Activated T-helper 2 cell treated with anti-CD3 and anti-CD28 coated beads, Interferon-gamma antibody, Interleukin-2, Interleukin-4, amounts not matched to agents 10 μg/mL and 5 μg/mL and 100 μg/mL, durations not matched to agents 14 hours and 24 hours and 36 hours (primary cell): ENCODE measurements at regions not wholly inside any gene's neighbourhood (a gene's known extent, or its start where the extent isn't known, plus 50 kb on each side); places are given as distances from the start of the nearest gene placed in this dataset.
"Not testable (repeated sequence)": the region's sequence is repeated elsewhere in the genome, so short reads cannot be mapped to it uniquely, and the experiment has no call there.

Experiments
- DNase-seq: peaks from one replicate; pipeline ENCODE4 v3.0.0; 2021; ENCODE audit warnings: low spot score
- H3K27ac Mint-ChIP-seq: one replicate; pipeline ENCODE4 v1.8.0; 2021; ENCODE audit warnings: mixed read lengths
- H3K27me3 Mint-ChIP-seq: one replicate; pipeline ENCODE4 v1.8.0; 2021; ENCODE audit warnings: low read depth, mixed read lengths
- H3K36me3 Mint-ChIP-seq: one replicate; pipeline ENCODE4 v1.8.0; 2021; ENCODE audit warnings: low read depth, mixed read lengths
- H3K4me1 Mint-ChIP-seq: one replicate; pipeline ENCODE4 v1.8.0; 2021; ENCODE audit warnings: low read depth, mixed read lengths
- H3K4me3 Mint-ChIP-seq: one replicate; pipeline ENCODE4 v1.8.0; 2021; ENCODE audit warnings: low read depth, mild to moderate bottlenecking, moderate library complexity, mixed read lengths
- H3K9me3 Mint-ChIP-seq: one replicate; pipeline ENCODE4 v1.8.0; 2021; ENCODE audit warnings: mixed read lengths
- intact Hi-C: fragments of 100-400 bp; cut with micrococcal nuclease; formaldehyde crosslinking; loops from one replicate; pipeline ENCODE4 v1.15.1; 2023

- Mint-ChIP-seq H3K9me3 (no peaks in the 10 kb centered on the region), H3K36me3 (no peaks in the 10 kb centered on the region), H3K4me1 (no peaks in the 10 kb centered on the region), H3K27me3 (peaks cover 6% of the 10 kb centered on the region), H3K27ac (no peak overlapping the region), H3K4me3 (no peak overlapping the region)
- DNase-seq = no peak
- intact Hi-C loops = no loop called here
Observed at GRCh38 chr20:33925867-33926266, 67.8 kb upstream of the RALY start.

GRCh38 chr20:33926425-33926824 is 67.3 kb upstream of the RALY start:
- H3K4me1 Mint-ChIP-seq = no peaks in the 10 kb centered on the region
- intact Hi-C loops = no loop called here
- H3K36me3 Mint-ChIP-seq = no peaks in the 10 kb centered on the region
- H3K9me3 Mint-ChIP-seq = no peaks in the 10 kb centered on the region
- DNase-seq = no peak
- H3K4me3 Mint-ChIP-seq = no peak overlapping the region
- peaks cover 6% of the 10 kb centered on the region for H3K27me3 Mint-ChIP-seq
- no peak overlapping the region for H3K27ac Mint-ChIP-seq

- H3K9me3 Mint-ChIP-seq = no peaks in the 10 kb centered on the region
- DNase-seq = no peak
- H3K27me3 Mint-ChIP-seq = peaks cover 6% of the 10 kb centered on the region
- H3K27ac Mint-ChIP-seq = no peak overlapping the region
- H3K4me3 Mint-ChIP-seq = no peak overlapping the region
- intact Hi-C loops = no loop called here
- H3K36me3 Mint-ChIP-seq = no peaks in the 10 kb centered on the region
- H3K4me1 Mint-ChIP-seq = no peaks in the 10 kb centered on the region
Observed at GRCh38 chr20:33927724-33928123, 66.0 kb upstream of the RALY start.

GRCh38 chr20:33929917-33930316 is 63.8 kb upstream of the RALY start:
- no peaks in the 10 kb centered on the region for H3K36me3 Mint-ChIP-seq
- peaks cover 4% of the 10 kb centered on the region for H3K27me3 Mint-ChIP-seq
- no peak overlapping the region for H3K4me3 Mint-ChIP-seq
- peaks cover 2% of the 10 kb centered on the region for H3K4me1 Mint-ChIP-seq
- intact Hi-C loops = no loop called here
- DNase-seq = no peak
- H3K9me3 Mint-ChIP-seq = no peaks in the 10 kb centered on the region
- H3K27ac Mint-ChIP-seq = no peak overlapping the region

GRCh38 chr20:33933469-33933909 is 60.2 kb upstream of the RALY start:
- Mint-ChIP-seq H3K9me3 (no peaks in the 10 kb centered on the region), H3K27ac (no peak overlapping the region), H3K4me3 (no peak overlapping the region), H3K27me3 (peaks cover 2% of the 10 kb centered on the region), H3K4me1 (peaks cover 2% of the 10 kb centered on the region), H3K36me3 (no peaks in the 10 kb centered on the region)
- peak; percentile 42 for DNase-seq
- intact Hi-C loops = loop anchor here (1.0 kb wide), 2 partner anchors 136 to 196 kb away; no protein-coding TSS in a partner anchor

- no peaks in the 10 kb centered on the region for H3K9me3 Mint-ChIP-seq
- H3K27ac Mint-ChIP-seq = no peak overlapping the region
- H3K4me3 Mint-ChIP-seq = no peak overlapping the region
- H3K4me1 Mint-ChIP-seq = peaks cover 2% of the 10 kb centered on the region
- no peaks in the 10 kb centered on the region for H3K27me3 Mint-ChIP-seq
- H3K36me3 Mint-ChIP-seq = no peaks in the 10 kb centered on the region
- intact Hi-C loops = no loop called here
- no peak for DNase-seq
Observed at GRCh38 chr20:33936656-33937055, 57.1 kb upstream of the RALY start.

- DNase-seq, H3K4me1 Mint-ChIP-seq, H3K4me3 Mint-ChIP-seq, intact Hi-C loops, H3K36me3 Mint-ChIP-seq, H3K27ac Mint-ChIP-seq, H3K27me3 Mint-ChIP-seq, H3K9me3 Mint-ChIP-seq: not testable (repeated sequence)
Observed at GRCh38 chr20:33939031-33939430, 54.7 kb upstream of the RALY start.

GRCh38 chr20:33940666-33941065 is 53.0 kb upstream of the RALY start:
- H3K36me3 Mint-ChIP-seq = no peaks in the 10 kb centered on the region
- H3K27me3 Mint-ChIP-seq = no peaks in the 10 kb centered on the region
- no peaks in the 10 kb centered on the region for H3K4me1 Mint-ChIP-seq
- intact Hi-C loops = no loop called here
- no peaks in the 10 kb centered on the region for H3K9me3 Mint-ChIP-seq
- H3K27ac Mint-ChIP-seq = no peak overlapping the region
- no peak for DNase-seq
- H3K4me3 Mint-ChIP-seq = no peak overlapping the region
